ENCODE measurements at regions not wholly inside any gene's neighbourhood (a gene's known extent, or its start where the extent isn't known, plus 50 kb on each side); places are given as distances from the start of the nearest gene placed in this dataset.

DNA sequence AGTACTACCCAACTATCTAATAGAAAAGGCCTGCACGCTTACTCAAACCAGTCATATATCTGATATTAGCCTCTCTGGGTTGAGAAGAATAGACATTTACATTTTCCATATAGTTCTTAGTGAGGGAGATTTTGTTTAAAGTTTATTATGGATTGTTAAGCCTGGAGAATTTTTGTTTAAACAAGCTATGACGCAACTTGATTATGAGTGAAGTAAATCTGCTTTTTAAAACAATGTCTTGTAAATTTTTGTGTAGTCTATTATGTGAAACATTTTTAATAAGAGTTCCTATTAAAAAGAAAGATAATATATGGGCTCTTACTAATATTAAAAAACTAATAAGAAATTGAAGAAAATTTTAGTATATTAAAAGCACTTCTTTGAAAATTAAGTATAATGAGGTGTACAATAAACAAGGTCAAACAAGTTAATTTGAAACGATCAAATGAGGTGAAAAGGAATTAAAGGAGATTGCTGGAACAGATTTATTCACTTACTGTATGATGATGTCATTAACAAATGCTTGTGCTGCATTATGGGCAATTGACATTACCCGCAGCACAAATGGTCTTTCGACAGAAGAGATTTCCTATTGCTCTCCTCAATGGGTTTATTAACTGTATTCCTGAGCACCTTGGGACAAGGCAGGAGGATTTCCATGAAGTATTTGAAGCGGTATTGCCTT lies 229.2 kb upstream of the SMIM21 start:
- no peaks in the 10 kb centered on the region for H3K27me3 ChIP-seq
- H3K9me3 ChIP-seq = peaks cover 9% of the 10 kb centered on the region; the same call in 1 of the 2 replicates
- no peak for DNase-seq
- no peaks in the 10 kb centered on the region for H3K36me3 ChIP-seq
- no peak overlapping the region for H3K4me3 ChIP-seq

DNA sequence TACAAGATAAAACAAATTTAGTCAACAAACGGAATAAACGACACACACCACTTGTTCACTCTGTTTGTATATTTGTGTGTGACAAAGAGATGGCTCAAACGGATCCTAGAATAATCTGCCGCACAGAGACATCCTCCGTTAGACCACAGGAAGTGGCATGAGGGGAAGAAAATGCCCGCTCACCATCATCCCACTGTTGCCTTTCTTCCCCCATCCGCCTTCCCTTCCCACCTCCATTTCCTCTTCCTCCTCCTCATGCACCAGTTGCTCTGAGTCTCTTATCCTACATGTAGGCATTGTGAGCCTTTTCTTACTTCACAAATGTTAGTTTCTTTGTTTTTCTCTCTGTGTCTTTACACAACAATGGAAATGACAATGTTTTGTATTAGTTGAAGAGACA lies 228.5 kb upstream of the SMIM21 start:
- Histone ChIP-seq H3K36me3 (no peaks in the 10 kb centered on the region), H3K4me3 (no peak overlapping the region), H3K27me3 (no peaks in the 10 kb centered on the region), H3K9me3 (peaks cover 5% of the 10 kb centered on the region; the same call in 1 of the 2 replicates)
- DNase-seq = no peak

- DNase-seq = no peak
- H3K9me3 ChIP-seq = no peaks in the 10 kb centered on the region
- no peaks in the 10 kb centered on the region for H3K27me3 ChIP-seq
- H3K4me3 ChIP-seq = no peak overlapping the region
- no peaks in the 10 kb centered on the region for H3K36me3 ChIP-seq
These were observed 227.6 kb upstream of the SMIM21 start for GRCh38 chr18:75654851-75655751.

DNA sequence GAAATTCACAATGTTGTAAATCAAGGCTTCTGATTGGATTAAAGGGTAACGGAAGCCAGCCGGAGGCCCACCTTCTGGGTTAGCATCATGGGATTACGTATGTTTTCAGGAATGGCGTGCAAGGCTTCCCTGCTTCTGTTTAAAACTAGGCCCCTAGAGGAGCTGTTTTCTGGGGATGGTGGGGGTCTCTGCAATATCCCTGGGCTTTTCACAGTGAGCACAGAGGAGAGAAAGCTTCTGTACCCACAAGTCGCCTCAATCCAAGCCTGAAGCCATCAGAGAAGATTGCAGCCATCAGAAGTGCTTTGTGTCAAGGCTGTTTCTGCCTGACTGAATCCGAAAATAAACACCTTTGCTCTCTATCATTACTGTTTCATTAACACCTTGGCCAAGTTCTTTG lies 226.9 kb upstream of the SMIM21 start:
- DNase-seq = no peak
- H3K4me3 ChIP-seq = no peak overlapping the region
- H3K27me3 ChIP-seq = no peaks in the 10 kb centered on the region
- no peaks in the 10 kb centered on the region for H3K36me3 ChIP-seq
- H3K9me3 ChIP-seq = no peaks in the 10 kb centered on the region

DNA sequence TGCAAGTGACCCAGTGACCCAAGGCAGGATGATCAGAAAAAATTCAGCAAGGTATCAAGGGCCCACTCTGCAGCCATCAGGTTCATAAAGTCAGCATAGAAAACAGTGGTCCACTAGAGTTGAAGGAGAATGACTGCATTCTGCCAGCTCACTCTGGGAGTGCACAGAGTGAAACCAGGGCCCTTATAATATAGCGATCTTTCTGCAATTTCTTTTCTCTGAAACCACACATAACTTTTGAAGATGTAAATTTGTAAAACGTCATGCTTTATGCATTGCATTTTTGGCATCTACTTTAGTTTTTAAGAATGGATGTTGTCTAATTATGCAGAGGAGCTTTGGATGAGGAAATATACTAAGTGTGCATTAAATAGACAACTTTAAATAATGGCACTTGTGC lies 225.0 kb upstream of the SMIM21 start:
- no peak for DNase-seq

DNA sequence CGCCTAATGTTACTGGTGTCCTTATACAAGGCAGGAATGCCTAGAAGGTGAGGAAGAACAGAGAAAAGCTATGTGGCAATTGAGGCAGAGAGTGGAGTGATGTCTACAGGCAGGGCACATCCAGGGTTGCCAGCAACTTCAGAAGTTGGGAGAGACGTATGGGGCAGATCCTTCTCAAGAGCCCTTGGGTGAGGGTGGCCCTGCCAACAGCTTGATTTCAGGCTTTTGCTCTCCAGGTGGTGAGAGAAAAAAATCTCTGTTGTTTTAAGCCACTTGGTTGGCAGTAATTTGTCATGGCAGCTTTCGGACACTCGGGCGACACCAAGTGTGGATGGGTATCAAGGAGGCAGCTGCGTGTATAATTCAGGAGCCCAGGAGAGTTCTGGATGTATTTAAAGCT lies 217.4 kb upstream of the SMIM21 start:
- H3K27me3 ChIP-seq = no peaks in the 10 kb centered on the region
- H3K36me3 ChIP-seq = no peaks in the 10 kb centered on the region
- DNase-seq = no peak
- H3K9me3 ChIP-seq = no peaks in the 10 kb centered on the region; the same call in 1 of the 2 replicates
- no peak overlapping the region for H3K4me3 ChIP-seq

More for the DNA sequence above, 225.0 kb upstream of the SMIM21 start:
- Histone ChIP-seq H3K36me3 (no peaks in the 10 kb centered on the region), H3K4me3 (no peak overlapping the region), H3K27me3 (no peaks in the 10 kb centered on the region), H3K9me3 (no peaks in the 10 kb centered on the region)

DNA sequence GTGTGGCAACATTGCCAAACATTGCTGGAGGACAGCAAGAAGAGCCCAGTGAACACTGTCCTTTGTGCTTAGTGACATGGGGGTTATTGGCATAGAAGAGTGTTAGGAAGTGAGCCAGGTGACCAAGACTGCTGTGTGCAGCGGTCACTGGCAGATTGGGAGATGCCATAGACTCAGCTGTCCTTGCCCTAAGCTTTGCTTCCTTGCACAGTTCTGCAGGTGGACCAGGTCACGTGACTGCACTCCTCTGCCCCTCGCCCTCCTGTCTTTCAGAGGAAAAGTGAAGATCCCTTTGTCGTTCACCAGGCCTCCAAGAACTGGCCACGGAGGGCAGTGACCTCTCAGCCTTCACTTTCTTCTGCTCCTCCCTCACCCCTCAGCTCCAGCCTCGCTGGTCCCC lies 215.6 kb upstream of the SMIM21 start:
- H3K9me3 ChIP-seq = no peaks in the 10 kb centered on the region; the same call in 1 of the 2 replicates
- H3K4me3 ChIP-seq = no peak overlapping the region
- H3K27me3 ChIP-seq = no peaks in the 10 kb centered on the region
- no peaks in the 10 kb centered on the region for H3K36me3 ChIP-seq
- DNase-seq = no peak

GRCh38 chr18:75639472-75639831 lies 211.9 kb upstream of the SMIM21 start:
- Histone ChIP-seq H3K36me3 (no peaks in the 10 kb centered on the region), H3K4me3 (no peak overlapping the region), H3K27me3 (no peaks in the 10 kb centered on the region), H3K9me3 (no peaks in the 10 kb centered on the region)
- DNase-seq = peak; percentile 12

- Histone ChIP-seq H3K9me3 (no peaks in the 10 kb centered on the region), H3K4me3 (no peak overlapping the region), H3K27me3 (no peaks in the 10 kb centered on the region), H3K36me3 (no peaks in the 10 kb centered on the region)
- no peak for DNase-seq
These were observed 211.4 kb upstream of the SMIM21 start for GRCh38 chr18:75638776-75639471.

DNA sequence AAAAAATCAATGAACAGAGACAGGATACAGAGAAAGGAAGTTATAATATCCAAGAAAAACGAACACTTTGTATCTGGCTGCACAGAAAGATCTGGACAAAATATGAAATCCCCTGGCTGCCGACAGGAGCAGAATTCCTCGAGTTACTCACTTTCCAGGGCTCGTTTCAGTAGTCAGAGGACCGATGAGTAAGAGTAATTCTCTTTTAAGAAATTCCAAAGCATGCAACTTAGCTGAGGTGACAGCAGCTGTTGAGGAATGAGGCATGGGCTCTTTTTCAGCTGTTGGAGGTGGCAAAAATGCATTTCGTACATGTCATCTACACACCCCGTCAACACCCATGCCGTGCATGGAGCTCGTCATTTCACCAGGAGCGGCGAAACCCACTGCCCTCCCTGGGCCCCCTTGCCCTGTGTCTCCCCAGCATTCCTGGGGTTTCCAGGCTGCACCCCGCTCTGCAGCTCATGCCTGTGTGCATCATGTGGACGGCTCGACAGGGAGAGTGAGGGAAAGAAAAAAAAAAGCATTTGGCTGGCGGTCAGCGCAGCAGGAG lies 210.8 kb upstream of the SMIM21 start:
- DNase-seq = peak; percentile 33
- Histone ChIP-seq H3K27me3 (no peaks in the 10 kb centered on the region), H3K9me3 (no peaks in the 10 kb centered on the region), H3K36me3 (no peaks in the 10 kb centered on the region), H3K4me3 (no peak overlapping the region)

DNA sequence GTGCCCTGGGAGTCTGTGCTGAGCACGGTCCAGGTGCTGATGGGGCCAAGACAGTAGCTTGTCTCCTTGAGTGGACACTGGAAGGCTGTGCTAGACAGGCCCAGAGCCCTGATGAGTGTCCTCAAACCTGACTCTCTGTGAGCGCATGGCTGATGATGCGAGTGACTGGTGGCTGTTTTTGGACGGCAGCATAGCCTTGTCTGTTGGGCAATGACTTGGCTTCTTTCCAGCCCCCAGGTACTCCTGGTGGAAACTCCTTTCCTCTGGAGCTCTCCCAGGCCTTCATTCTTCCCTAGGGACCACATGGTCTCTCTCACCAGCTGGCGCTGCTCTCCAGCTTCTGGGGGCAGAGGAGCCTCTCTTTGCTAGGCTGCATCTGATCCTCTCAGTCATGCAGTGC lies 207.6 kb upstream of the SMIM21 start:
- DNase-seq = no peak
- Histone ChIP-seq H3K27me3 (no peaks in the 10 kb centered on the region), H3K9me3 (no peaks in the 10 kb centered on the region), H3K36me3 (no peaks in the 10 kb centered on the region), H3K4me3 (no peak overlapping the region)

DNA sequence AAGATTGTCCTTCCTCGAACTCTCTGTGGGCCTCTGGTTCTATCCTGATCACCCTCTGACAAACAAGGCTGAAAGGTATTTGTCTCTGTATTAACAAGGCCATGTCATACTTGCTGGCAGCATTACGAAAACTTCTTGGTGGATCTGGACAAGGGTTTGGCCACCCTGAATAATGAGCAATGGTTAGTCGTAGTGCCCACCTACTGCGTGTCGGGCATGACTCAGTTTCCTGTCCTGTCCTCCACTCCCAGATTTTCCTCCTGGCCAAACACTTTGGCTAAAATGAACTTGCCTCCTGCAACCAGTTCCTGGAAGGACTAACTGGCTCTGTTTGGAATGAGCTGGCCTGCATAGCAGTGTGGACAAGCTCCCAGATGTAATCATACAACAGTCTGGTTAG lies 198.5 kb upstream of the SMIM21 start:
- H3K36me3 ChIP-seq = no peaks in the 10 kb centered on the region
- no peak overlapping the region for H3K4me3 ChIP-seq
- DNase-seq = peak; percentile 93
- no peaks in the 10 kb centered on the region for H3K27me3 ChIP-seq
- H3K9me3 ChIP-seq = peaks cover 2% of the 10 kb centered on the region; the same call in 1 of the 2 replicates

- Histone ChIP-seq H3K9me3 (peaks cover 2% of the 10 kb centered on the region; the same call in 1 of the 2 replicates), H3K27me3 (no peaks in the 10 kb centered on the region), H3K36me3 (no peaks in the 10 kb centered on the region), H3K4me3 (no peak overlapping the region)
- peak; percentile 36 for DNase-seq
These were observed 197.4 kb upstream of the SMIM21 start for GRCh38 chr18:75624869-75625268.

GRCh38 chr18:75621818-75622217 lies 194.3 kb upstream of the SMIM21 start:
- Histone ChIP-seq H3K4me3 (no peak overlapping the region), H3K36me3 (no peaks in the 10 kb centered on the region), H3K9me3 (0 out of 2 replicates have a peak, but pooled peaks cover 2% of the 10 kb centered on the region), H3K27me3 (no peaks in the 10 kb centered on the region)
- no peak for DNase-seq

DNA sequence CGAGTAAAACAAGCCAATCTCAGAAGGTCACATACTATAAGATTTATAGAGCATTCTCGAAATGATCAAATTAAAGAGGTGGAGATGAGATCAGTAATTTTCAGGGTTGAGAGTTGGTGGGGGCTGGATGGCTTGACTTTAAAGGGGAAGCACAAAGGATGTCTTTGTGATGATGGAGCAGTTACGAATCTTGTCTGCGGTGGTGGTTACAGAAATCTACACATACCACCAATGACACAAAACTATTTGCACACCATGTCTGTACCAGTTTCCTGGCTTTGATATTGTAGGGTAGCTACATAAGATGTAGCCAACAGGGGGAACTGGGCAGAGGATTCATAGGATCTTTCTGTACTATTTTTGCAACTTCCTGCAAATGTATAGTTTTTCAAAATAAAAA lies 190.6 kb upstream of the SMIM21 start:
- no peaks in the 10 kb centered on the region for H3K36me3 ChIP-seq
- no peaks in the 10 kb centered on the region for H3K27me3 ChIP-seq
- H3K9me3 ChIP-seq = no peaks in the 10 kb centered on the region
- H3K4me3 ChIP-seq = no peak overlapping the region
- no peak for DNase-seq

- Histone ChIP-seq H3K4me3 (no peak overlapping the region), H3K9me3 (no peaks in the 10 kb centered on the region), H3K27me3 (no peaks in the 10 kb centered on the region), H3K36me3 (no peaks in the 10 kb centered on the region)
- DNase-seq = peak; percentile 8
These were observed 185.0 kb upstream of the SMIM21 start for GRCh38 chr18:75612456-75612855.

DNA sequence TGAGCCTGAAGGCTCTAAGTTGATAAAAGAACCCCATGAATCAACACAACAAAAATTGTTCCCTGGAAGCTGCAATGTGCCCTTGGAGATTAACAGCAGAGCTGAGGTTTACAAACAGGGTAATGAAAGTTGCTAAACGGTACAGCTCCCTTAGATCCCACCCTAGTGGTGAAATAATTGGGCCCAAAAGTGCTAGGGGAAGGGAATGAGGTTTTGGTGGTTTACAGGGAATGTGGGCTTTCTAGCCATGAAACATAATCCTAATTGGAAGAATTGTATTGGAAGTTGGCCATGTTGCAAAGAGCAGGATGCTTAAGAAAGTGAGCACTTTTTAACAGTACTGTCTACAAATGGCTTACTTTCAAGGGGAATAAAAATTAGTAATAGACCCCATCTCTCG lies 180.2 kb upstream of the SMIM21 start:
- Histone ChIP-seq H3K27me3 (no peaks in the 10 kb centered on the region), H3K36me3 (no peaks in the 10 kb centered on the region), H3K9me3 (no peaks in the 10 kb centered on the region), H3K4me3 (no peak overlapping the region)
- DNase-seq = no peak
